ENCODE measurements at regions not wholly inside any gene's neighbourhood (a gene's known extent, or its start where the extent isn't known, plus 50 kb on each side); places are given as distances from the start of the nearest gene placed in this dataset.
"Not testable (repeated sequence)": the region's sequence is repeated elsewhere in the genome, so short reads cannot be mapped to it uniquely, and the experiment has no call there.

GRCh38 chr9:6101725-6102124 is 86.3 kb upstream of the RANBP6 start:
- POLR2A ChIA-PET; H3K27me3 ChIP-seq (replicated peaks in 1 of 2; ENCODE audit: control insufficient read depth in 2 of 2, extremely low read depth in 1 of 2, insufficient read depth in 2 of 2, low read length in 1 of 2); ATAC-seq (replicated peaks in 1 of 4); H3K27ac Mint-ChIP-seq; H3K27me3 Mint-ChIP-seq; H3K27ac ChIP-seq (ENCODE audit: low read length); H3K36me3 Mint-ChIP-seq; H3K9me3 ChIP-seq; H3K36me3 ChIP-seq (ENCODE audit: control insufficient read depth in 2 of 2, extremely low read depth in 1 of 2, insufficient read depth in 1 of 2, low read length in 1 of 2); H3K9me3 Mint-ChIP-seq; H3K4me3 ChIP-seq (ENCODE audit: control insufficient read depth in 1 of 2, extremely low read depth in 1 of 2, low read length in 1 of 2); H3K4me3 Mint-ChIP-seq; DNase-seq; H3K4me1 ChIP-seq (ENCODE audit: control insufficient read depth in 1 of 2, extremely low read depth in 1 of 2, insufficient read depth in 2 of 2, low read length in 2 of 2); CTCF ChIA-PET: not testable (repeated sequence)
- peaks cover 13 to 16% (median 13%) of the 10 kb centered on the region in 3 donors for H3K4me1 Mint-ChIP-seq
- no CpG with 5 or more reads among the region's 1 CpG for WGBS (ENCODE audit: insufficient coverage)

- H3K4me3 ChIP-seq (ENCODE audit: control insufficient read depth in 1 of 2, extremely low read depth in 1 of 2, low read length in 1 of 2); H3K9me3 Mint-ChIP-seq; H3K27me3 ChIP-seq (replicated peaks in 1 of 2; ENCODE audit: control insufficient read depth in 2 of 2, extremely low read depth in 1 of 2, insufficient read depth in 2 of 2, low read length in 1 of 2); CTCF ChIA-PET; H3K36me3 ChIP-seq (ENCODE audit: control insufficient read depth in 2 of 2, extremely low read depth in 1 of 2, insufficient read depth in 1 of 2, low read length in 1 of 2); H3K4me1 Mint-ChIP-seq; ATAC-seq (replicated peaks in 1 of 4); POLR2A ChIA-PET; H3K27ac ChIP-seq (ENCODE audit: low read length); H3K36me3 Mint-ChIP-seq; DNase-seq; H3K27ac Mint-ChIP-seq; H3K4me3 Mint-ChIP-seq; H3K4me1 ChIP-seq (ENCODE audit: control insufficient read depth in 1 of 2, extremely low read depth in 1 of 2, insufficient read depth in 2 of 2, low read length in 2 of 2); H3K9me3 ChIP-seq: not testable (repeated sequence)
- H3K27me3 Mint-ChIP-seq = peaks cover 15 to 17% of the 10 kb centered on the region in 2 donors
Observed at GRCh38 chr9:6099346-6099745, 83.9 kb upstream of the RANBP6 start.

- WGBS (ENCODE audit: insufficient coverage) = 100% methylated on average over 1 of the region's 1 CpG
- Histone ChIP-seq H3K27ac (ENCODE audit: low read length) (no peak overlapping the region), H3K4me1 (ENCODE audit: control insufficient read depth in 1 of 2, extremely low read depth in 1 of 2, insufficient read depth in 2 of 2, low read length in 2 of 2) (no peaks in the 10 kb centered on the region), H3K4me3 (ENCODE audit: control insufficient read depth in 1 of 2, extremely low read depth in 1 of 2, low read length in 1 of 2) (no peak overlapping the region), H3K36me3 (ENCODE audit: control insufficient read depth in 2 of 2, extremely low read depth in 1 of 2, insufficient read depth in 1 of 2, low read length in 1 of 2) (no peaks in the 10 kb centered on the region), H3K27me3 (replicated peaks in 1 of 2; ENCODE audit: control insufficient read depth in 2 of 2, extremely low read depth in 1 of 2, insufficient read depth in 2 of 2, low read length in 1 of 2) (peaks cover 0 to 5% of the 10 kb centered on the region in 2 experiments), H3K9me3 (no peaks in the 10 kb centered on the region)
- H3K36me3 Mint-ChIP-seq = no peaks in the 10 kb centered on the region
- no peak overlapping the region for H3K4me3 Mint-ChIP-seq
- peaks cover 17 to 24% of the 10 kb centered on the region in 2 donors for H3K27me3 Mint-ChIP-seq
- DNase-seq (no peak), ATAC-seq (replicated peaks in 1 of 4) (no peak)
- H3K4me1 Mint-ChIP-seq = no peaks in the 10 kb centered on the region
- H3K9me3 Mint-ChIP-seq = no peaks in the 10 kb centered on the region
- no peak overlapping the region for H3K27ac Mint-ChIP-seq
- POLR2A ChIA-PET = no interaction called here
- CTCF ChIA-PET = no interaction called here
Observed at GRCh38 chr9:6098431-6098830, 83.0 kb upstream of the RANBP6 start.

GRCh38 chr9:6096821-6097220 is 81.4 kb upstream of the RANBP6 start:
- WGBS (ENCODE audit: insufficient coverage) = 82% methylated on average over 3 of the region's 3 CpGs
- no peaks in the 10 kb centered on the region for H3K4me1 Mint-ChIP-seq
- H3K9me3 Mint-ChIP-seq = no peaks in the 10 kb centered on the region
- H3K4me1 ChIP-seq (ENCODE audit: control insufficient read depth in 1 of 2, extremely low read depth in 1 of 2, insufficient read depth in 2 of 2, low read length in 2 of 2) = no peaks in the 10 kb centered on the region
- POLR2A ChIA-PET = no interaction called here
- H3K9me3 ChIP-seq = no peaks in the 10 kb centered on the region
- no peak overlapping the region for H3K27ac Mint-ChIP-seq
- CTCF ChIA-PET = interaction anchor here in 1 of 2 donors (0.6 kb wide), 1 partner anchor 757 kb away, joined by 3 read pairs; no protein-coding TSS in a partner anchor
- H3K4me3 ChIP-seq (ENCODE audit: control insufficient read depth in 1 of 2, extremely low read depth in 1 of 2, low read length in 1 of 2) = no peak overlapping the region
- ATAC-seq (replicated peaks in 1 of 4) (no peak), DNase-seq (no peak)
- peaks cover 0 to 5% of the 10 kb centered on the region in 2 experiments for H3K27me3 ChIP-seq (replicated peaks in 1 of 2; ENCODE audit: control insufficient read depth in 2 of 2, extremely low read depth in 1 of 2, insufficient read depth in 2 of 2, low read length in 1 of 2)
- no peak overlapping the region for H3K4me3 Mint-ChIP-seq
- no peak overlapping the region for H3K27ac ChIP-seq (ENCODE audit: low read length)
- peaks cover 17 to 24% of the 10 kb centered on the region in 2 donors for H3K27me3 Mint-ChIP-seq
- H3K36me3 Mint-ChIP-seq = no peaks in the 10 kb centered on the region
- no peaks in the 10 kb centered on the region for H3K36me3 ChIP-seq (ENCODE audit: control insufficient read depth in 2 of 2, extremely low read depth in 1 of 2, insufficient read depth in 1 of 2, low read length in 1 of 2)

GRCh38 chr9:6090277-6091210 is 75.1 kb upstream of the RANBP6 start:
- Mint-ChIP-seq H3K27me3 (peaks cover 2 to 11% of the 10 kb centered on the region in 2 donors), H3K4me3 (no peak overlapping the region), H3K9me3 (no peaks in the 10 kb centered on the region), H3K4me1 (no peaks in the 10 kb centered on the region), H3K36me3 (no peaks in the 10 kb centered on the region), H3K27ac (no peak overlapping the region)
- WGBS (ENCODE audit: insufficient coverage) = no CpG with 5 or more reads among the region's 1 CpG
- ATAC-seq (replicated peaks in 1 of 4) = no peak
- no peaks in the 10 kb centered on the region for H3K27me3 ChIP-seq (replicated peaks in 1 of 2; ENCODE audit: control insufficient read depth in 2 of 2, extremely low read depth in 1 of 2, insufficient read depth in 2 of 2, low read length in 1 of 2)
- H3K36me3 ChIP-seq (ENCODE audit: control insufficient read depth in 2 of 2, extremely low read depth in 1 of 2, insufficient read depth in 1 of 2, low read length in 1 of 2) = no peaks in the 10 kb centered on the region
- ChIA-PET POLR2A (no interaction called here), CTCF (interaction anchor here in 1 of 2 donors (1.1 kb wide), 1 partner anchor 1752 kb away, joined by 3 read pairs; no protein-coding TSS in a partner anchor)
- no peaks in the 10 kb centered on the region for H3K4me1 ChIP-seq (ENCODE audit: control insufficient read depth in 1 of 2, extremely low read depth in 1 of 2, insufficient read depth in 2 of 2, low read length in 2 of 2)
- no peak overlapping the region for H3K27ac ChIP-seq (ENCODE audit: low read length)
- H3K4me3 ChIP-seq (ENCODE audit: control insufficient read depth in 1 of 2, extremely low read depth in 1 of 2, low read length in 1 of 2) = no peak overlapping the region
- H3K9me3 ChIP-seq = no peaks in the 10 kb centered on the region
- no peak for DNase-seq

- H3K27me3 ChIP-seq (replicated peaks in 1 of 2; ENCODE audit: control insufficient read depth in 2 of 2, extremely low read depth in 1 of 2, insufficient read depth in 2 of 2, low read length in 1 of 2) = no peaks in the 10 kb centered on the region
- POLR2A ChIA-PET = no interaction called here
- Mint-ChIP-seq H3K9me3 (no peaks in the 10 kb centered on the region), H3K27me3 (peaks cover 2 to 6% of the 10 kb centered on the region in 2 donors), H3K4me1 (no peaks in the 10 kb centered on the region), H3K36me3 (no peaks in the 10 kb centered on the region), H3K27ac (no peak overlapping the region), H3K4me3 (no peak overlapping the region)
- no peaks in the 10 kb centered on the region for H3K4me1 ChIP-seq (ENCODE audit: control insufficient read depth in 1 of 2, extremely low read depth in 1 of 2, insufficient read depth in 2 of 2, low read length in 2 of 2)
- ATAC-seq (replicated peaks in 1 of 4) (no peak), DNase-seq (no peak)
- CTCF ChIA-PET = interaction anchor here in 1 of 2 donors (0.6 kb wide), 1 partner anchor 1165 kb away, joined by 3 read pairs; no protein-coding TSS in a partner anchor
- WGBS (ENCODE audit: insufficient coverage) = no CpG with 5 or more reads among the region's 1 CpG
- H3K36me3 ChIP-seq (ENCODE audit: control insufficient read depth in 2 of 2, extremely low read depth in 1 of 2, insufficient read depth in 1 of 2, low read length in 1 of 2) = no peaks in the 10 kb centered on the region
- no peak overlapping the region for H3K4me3 ChIP-seq (ENCODE audit: control insufficient read depth in 1 of 2, extremely low read depth in 1 of 2, low read length in 1 of 2)
- no peaks in the 10 kb centered on the region for H3K9me3 ChIP-seq
- no peak overlapping the region for H3K27ac ChIP-seq (ENCODE audit: low read length)
Observed at GRCh38 chr9:6089300-6089699, 73.9 kb upstream of the RANBP6 start.
